Lower leg skin (tissue), 3 donors: ENCODE measurements at regions not wholly inside any gene's neighbourhood (a gene's known extent, or its start where the extent isn't known, plus 50 kb on each side); places are given as distances from the start of the nearest gene placed in this dataset.

Experiments used
- POLR2A ChIP-seq, 2 donors: fragments of 450-650 bp; IDR thresholded peaks; one replicate each; pipeline ENCODE4 v1.6.1; 2016 to 2017; ENCODE audit warnings: antibody characterized with exemption in 2 of 2, mild to moderate bottlenecking in 1 of 2, moderate library complexity in 1 of 2
- TF ChIP-seq, protein P1 (sequence below), 3 donors: fragments of 450-650 bp; IDR thresholded peaks; one replicate each; pipeline ENCODE4 v1.5.1; 2016; ENCODE audit warnings: antibody characterized with exemption in 3 of 3, mild to moderate bottlenecking in 3 of 3, moderate library complexity in 2 of 3

DNA sequence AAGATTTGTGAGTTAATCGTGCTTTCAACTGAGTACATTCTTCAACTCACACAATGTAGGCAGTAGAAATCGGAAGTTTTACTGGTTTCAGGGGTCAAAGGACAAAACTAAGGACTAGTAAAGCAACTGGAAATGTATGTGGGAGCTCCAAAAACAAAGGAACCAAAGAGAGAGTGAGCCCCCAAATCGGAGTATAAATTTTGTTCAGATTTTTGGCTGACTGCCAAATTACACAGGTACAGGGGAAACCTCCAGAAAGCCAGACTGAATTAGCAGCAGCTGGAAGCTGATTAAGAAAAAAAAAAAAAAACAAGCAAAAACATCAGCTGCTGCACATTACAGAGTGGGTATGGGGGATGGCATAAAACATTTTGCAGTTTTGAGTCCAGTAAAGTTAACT is 75.2 kb upstream of the GNAZ start:
- TF ChIP-seq, protein P1, sequence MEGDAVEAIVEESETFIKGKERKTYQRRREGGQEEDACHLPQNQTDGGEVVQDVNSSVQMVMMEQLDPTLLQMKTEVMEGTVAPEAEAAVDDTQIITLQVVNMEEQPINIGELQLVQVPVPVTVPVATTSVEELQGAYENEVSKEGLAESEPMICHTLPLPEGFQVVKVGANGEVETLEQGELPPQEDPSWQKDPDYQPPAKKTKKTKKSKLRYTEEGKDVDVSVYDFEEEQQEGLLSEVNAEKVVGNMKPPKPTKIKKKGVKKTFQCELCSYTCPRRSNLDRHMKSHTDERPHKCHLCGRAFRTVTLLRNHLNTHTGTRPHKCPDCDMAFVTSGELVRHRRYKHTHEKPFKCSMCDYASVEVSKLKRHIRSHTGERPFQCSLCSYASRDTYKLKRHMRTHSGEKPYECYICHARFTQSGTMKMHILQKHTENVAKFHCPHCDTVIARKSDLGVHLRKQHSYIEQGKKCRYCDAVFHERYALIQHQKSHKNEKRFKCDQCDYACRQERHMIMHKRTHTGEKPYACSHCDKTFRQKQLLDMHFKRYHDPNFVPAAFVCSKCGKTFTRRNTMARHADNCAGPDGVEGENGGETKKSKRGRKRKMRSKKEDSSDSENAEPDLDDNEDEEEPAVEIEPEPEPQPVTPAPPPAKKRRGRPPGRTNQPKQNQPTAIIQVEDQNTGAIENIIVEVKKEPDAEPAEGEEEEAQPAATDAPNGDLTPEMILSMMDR (IDR thresholded peaks at IDR 0.05), result no peak
- TF ChIP-seq POLR2A (IDR thresholded peaks at IDR 0.05), result no peak
